ENCODE measurements at regions not wholly inside any gene's neighbourhood (a gene's known extent, or its start where the extent isn't known, plus 50 kb on each side); places are given as distances from the start of the nearest gene placed in this dataset.

- intact Hi-C loops (cut with micrococcal nuclease; ENCODE audit: unreplicated experiment) = no loop called here
- H2AFZ ChIP-seq (ENCODE audit: low read length) = no peak overlapping the region
- in situ Hi-C loops (cut with HindIII; ENCODE audit: extremely low pct_ligation_motif_present, low pct_unique_long_range_greater_than_20kb) = no loop called here
- CTCF ChIA-PET (ENCODE audit: low intra/inter-chr PET ratio, low total read pairs) = no interaction called here
- ATAC-seq (no peak), DNase-seq (ENCODE audit: low spot score) (no peak), FAIRE-seq (no peak)
- no peak for TF ChIP-seq HNRNPH1 (optimal IDR thresholded peaks at IDR 0.05; ENCODE audit: low read depth, low read length)
- POLR2A ChIA-PET = no interaction called here
- no peak overlapping the region for H3K27ac ChIP-seq (ENCODE audit: extremely low read length, insufficient read depth, low read length)
- no peak overlapping the region for H3K4me2 ChIP-seq (ENCODE audit: low read depth, low read length)
- H3K4me1 ChIP-seq (ENCODE audit: insufficient read depth, low read length) = no peaks in the 10 kb centered on the region
- no peaks in the 10 kb centered on the region for H4K20me1 ChIP-seq (ENCODE audit: insufficient read depth, low read length)
- H3K4me3 ChIP-seq (replicated peaks in 1 of 3; ENCODE audit: insufficient read depth in 1 of 3, low read depth in 2 of 3, low read length in 3 of 3) = no peak overlapping the region
- no TSS peak for BruUV-seq (replicated peaks)
- H3K27me3 ChIP-seq (ENCODE audit: control insufficient read depth in 1 of 2, insufficient read depth in 2 of 2, low read length in 2 of 2) = no peaks in the 10 kb centered on the region; a peak in 2 of 5 replicates
- no peak overlapping the region for H3K9ac ChIP-seq (ENCODE audit: insufficient read depth, low read depth, low read length)
- H3K9me3 ChIP-seq (ENCODE audit: low read length) = no peaks in the 10 kb centered on the region
- no peaks in the 10 kb centered on the region for H3K79me2 ChIP-seq (ENCODE audit: insufficient read depth, low read length)
- no peaks in the 10 kb centered on the region for H3K36me3 ChIP-seq (replicated peaks in 1 of 2; ENCODE audit: control insufficient read depth in 1 of 2, insufficient read depth in 2 of 2, low read length in 2 of 2)
- WGBS (ENCODE audit: low lambda C conversion rate) = 27% methylated on average over 5 of the region's 5 CpGs
These were observed 214.6 kb downstream of the TLE1 start for GRCh38 chr9:81474792-81475191.

DNA sequence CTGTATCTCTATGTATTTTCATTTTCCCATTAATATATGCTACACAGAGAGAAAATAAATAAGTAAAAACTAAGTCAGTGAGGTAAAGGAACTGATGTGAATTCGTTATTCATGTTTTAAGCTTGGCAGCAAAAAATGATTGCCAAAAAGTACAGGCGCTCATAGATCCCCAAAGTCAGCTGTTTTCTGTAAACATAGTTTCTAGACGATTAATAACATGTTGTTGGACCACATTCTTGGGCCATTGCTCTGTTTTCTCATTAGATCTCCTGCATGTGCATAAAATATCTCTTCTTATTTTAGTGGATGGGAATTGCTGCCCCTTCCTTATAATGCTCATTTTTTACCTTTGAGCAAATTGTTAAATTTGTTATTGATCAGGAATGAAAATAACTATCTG, 215.2 kb downstream of the TLE1 start:
- no peak for ATAC-seq
- in situ Hi-C loops (cut with HindIII; ENCODE audit: extremely low pct_ligation_motif_present, low pct_unique_long_range_greater_than_20kb) = no loop called here
- FAIRE-seq = no peak
- Histone ChIP-seq H3K79me2 (ENCODE audit: insufficient read depth, low read length) (no peaks in the 10 kb centered on the region), H3K9me3 (ENCODE audit: low read length) (no peaks in the 10 kb centered on the region), H3K27ac (ENCODE audit: extremely low read length, insufficient read depth, low read length) (no peak overlapping the region), H3K9ac (ENCODE audit: insufficient read depth, low read depth, low read length) (no peak overlapping the region), H3K4me3 (replicated peaks in 1 of 3; ENCODE audit: insufficient read depth in 1 of 3, low read depth in 2 of 3, low read length in 3 of 3) (no peak overlapping the region), H2AFZ (ENCODE audit: low read length) (no peak overlapping the region), H3K4me2 (ENCODE audit: low read depth, low read length) (no peak overlapping the region), H4K20me1 (ENCODE audit: insufficient read depth, low read length) (no peaks in the 10 kb centered on the region), H3K36me3 (replicated peaks in 1 of 2; ENCODE audit: control insufficient read depth in 1 of 2, insufficient read depth in 2 of 2, low read length in 2 of 2) (no peaks in the 10 kb centered on the region), H3K4me1 (ENCODE audit: insufficient read depth, low read length) (no peaks in the 10 kb centered on the region), H3K27me3 (ENCODE audit: control insufficient read depth in 1 of 2, insufficient read depth in 2 of 2, low read length in 2 of 2) (no peaks in the 10 kb centered on the region; a peak in 2 of 5 replicates)
- WGBS (ENCODE audit: low lambda C conversion rate) = 13% methylated on average over 3 of the region's 3 CpGs
- TF ChIP-seq EHMT2 (IDR thresholded peaks at IDR 0.05; ENCODE audit: borderline replicate concordance, low read depth, low read length) (no peak), PPARG (CRISPR knock-in tag; conservative IDR thresholded peaks at IDR 0.05) (no peak), CAMTA2 (CRISPR knock-in tag; IDR thresholded peaks at IDR 0.05; ENCODE audit: borderline replicate concordance) (no peak)
- intact Hi-C loops (cut with micrococcal nuclease; ENCODE audit: unreplicated experiment) = no loop called here
- no TSS peak for BruUV-seq (replicated peaks)
- no peak for DNase-seq (ENCODE audit: low spot score)
- CTCF ChIA-PET (ENCODE audit: low intra/inter-chr PET ratio, low total read pairs) = no interaction called here
- POLR2A ChIA-PET = no interaction called here
